HK-2 (cell line): ENCODE measurements at regions not wholly inside any gene's neighbourhood (a gene's known extent, or its start where the extent isn't known, plus 50 kb on each side); places are given as distances from the start of the nearest gene placed in this dataset.
"Not testable (repeated sequence)": the region's sequence is repeated elsewhere in the genome, so short reads cannot be mapped to it uniquely, and the experiment has no call there.

Experiments
- DNase-seq: peaks from one replicate; pipeline ENCODE4 v3.0.0-alpha.2; 2018; ENCODE audit not compliant: unreplicated experiment

DNA sequence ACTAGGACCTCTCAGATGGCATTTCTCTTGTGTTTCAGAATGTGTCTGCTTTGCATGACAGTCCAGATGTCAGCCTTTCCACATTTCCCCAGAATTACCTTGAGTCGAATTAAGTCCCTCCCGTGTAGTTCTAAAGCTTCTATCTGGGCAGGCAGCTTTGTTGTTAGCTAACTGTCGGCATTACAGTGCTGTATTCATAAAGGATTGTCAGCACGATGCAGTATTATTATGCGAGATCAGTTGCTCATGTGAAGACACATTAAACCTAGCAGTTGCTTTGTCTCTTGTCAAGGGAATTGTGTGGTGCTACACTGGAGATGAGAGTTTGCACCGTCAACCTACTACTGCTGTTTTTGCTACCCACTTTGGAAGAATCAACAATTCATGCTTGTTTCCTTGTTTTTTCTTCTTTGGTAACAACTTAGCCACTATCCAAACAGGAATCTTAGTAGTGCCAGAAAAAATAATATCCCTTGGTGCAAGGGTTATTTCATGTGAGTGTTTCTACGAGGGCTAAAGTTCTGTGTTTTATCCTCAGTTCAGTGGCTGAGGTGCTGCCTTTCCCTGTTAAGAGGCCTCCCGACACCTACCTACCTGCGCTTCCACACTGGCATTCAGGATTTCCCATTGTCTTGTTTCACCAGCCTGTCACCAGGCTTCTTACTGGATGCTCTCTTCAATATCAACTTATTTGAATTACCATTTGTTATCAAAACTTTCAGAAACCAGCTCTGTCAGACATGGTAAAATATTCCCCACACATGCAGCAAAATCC lies 297.9 kb upstream of the G2E3 start:
- DNase-seq = no peak

DNA sequence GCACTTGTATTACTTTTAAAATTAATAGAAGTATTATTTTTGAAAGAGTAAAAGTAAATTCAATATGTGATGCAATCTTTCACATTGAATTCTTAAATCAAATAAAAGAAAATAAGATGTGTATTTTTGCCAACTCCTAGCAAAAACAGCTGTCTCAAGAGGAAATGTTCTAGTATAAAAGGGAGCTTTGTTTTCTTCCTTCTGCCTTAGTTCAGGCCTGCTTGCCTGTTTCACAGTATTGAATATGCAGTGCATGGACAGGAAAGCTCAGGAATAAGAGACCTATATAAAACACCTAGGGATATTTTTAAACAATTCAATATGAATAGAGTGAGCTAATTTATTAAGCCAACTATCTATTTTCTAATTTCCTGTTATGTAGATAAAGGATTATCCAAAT lies 294.8 kb upstream of the G2E3 start:
- DNase-seq = no peak

DNA sequence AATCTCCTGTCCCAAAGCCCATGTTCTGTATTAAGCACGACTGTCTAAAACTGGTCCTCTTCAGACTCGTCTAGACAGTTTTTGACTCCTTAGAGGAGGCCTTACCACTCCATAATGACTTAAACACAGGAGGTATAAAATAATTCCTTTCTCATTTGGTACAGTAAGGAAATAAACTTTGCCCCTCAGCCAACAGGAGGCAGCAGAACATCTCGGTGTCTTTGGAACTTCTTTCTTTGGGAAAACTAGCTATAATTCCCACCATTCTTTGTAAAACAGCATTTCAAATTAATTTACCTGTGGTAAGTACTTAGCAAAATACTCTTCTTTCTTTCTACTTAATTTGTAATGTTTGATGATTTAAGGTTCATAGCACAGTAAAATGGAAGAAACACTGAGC lies 292.7 kb upstream of the G2E3 start:
- no peak for DNase-seq

DNA sequence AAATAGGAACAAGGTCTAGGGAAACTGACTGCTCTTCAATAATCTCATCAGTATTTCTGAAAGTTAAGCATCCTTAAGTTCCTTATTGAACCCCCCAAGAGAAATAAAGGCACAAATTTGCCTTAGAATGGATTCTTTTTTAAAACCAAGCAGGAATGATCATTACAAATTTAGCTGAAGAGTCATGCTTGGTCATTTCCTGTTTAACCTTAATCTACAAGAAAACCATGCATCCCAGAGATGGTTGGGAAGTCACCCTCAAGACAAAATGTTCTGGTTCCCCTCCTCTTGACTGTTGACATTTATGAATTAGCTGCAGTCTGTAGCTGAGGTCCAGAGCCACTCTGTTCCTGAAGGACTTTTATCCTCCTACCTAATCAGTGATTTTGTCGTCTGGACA lies 291.8 kb upstream of the G2E3 start:
- DNase-seq = no peak

DNA sequence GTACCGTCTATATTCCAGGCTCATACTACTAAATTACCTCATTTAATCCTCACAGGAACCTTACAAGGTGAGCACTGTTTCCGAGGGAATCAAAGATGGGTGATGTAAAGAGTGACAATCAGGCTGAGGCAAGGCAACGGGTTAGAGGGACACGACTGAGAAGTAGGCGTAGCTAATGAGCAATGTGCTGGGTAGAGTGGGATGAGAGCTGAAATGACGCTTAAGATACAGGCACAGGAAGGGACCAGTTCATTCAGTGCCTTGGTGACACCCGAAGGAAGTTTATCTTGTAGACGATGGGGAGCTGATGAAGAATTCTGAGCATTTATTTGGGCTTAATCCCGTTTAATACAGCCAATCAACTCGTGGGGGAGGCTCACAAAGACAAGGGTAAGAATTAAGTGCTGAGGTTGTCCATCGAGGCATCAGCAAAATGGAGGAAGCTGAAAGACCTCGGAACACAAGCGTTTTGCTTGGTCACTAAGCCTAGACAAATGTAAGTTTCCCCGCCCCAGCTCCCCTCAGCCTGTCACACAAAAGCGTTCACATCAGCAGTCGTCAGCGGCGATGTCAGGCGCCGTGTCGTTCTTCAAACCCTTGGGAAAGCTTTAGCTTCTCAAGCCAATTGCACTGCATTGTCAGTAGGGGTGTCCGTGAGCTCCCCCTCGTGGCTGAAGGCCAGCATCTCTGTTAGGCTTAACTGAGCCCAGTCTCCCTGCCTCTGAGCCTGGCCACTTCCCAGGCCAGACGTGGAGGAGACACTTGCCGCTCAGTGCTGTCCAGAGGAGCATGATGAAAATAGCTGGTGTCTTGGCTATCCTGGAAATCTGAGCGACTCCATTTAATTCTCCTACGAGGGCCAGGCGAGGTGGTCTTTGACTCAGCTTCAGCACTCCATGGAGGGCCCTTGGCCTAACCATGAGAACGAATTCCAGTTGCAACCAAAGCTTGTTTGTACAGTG lies 288.5 kb upstream of the G2E3 start:
- DNase-seq = peak; percentile 72

DNA sequence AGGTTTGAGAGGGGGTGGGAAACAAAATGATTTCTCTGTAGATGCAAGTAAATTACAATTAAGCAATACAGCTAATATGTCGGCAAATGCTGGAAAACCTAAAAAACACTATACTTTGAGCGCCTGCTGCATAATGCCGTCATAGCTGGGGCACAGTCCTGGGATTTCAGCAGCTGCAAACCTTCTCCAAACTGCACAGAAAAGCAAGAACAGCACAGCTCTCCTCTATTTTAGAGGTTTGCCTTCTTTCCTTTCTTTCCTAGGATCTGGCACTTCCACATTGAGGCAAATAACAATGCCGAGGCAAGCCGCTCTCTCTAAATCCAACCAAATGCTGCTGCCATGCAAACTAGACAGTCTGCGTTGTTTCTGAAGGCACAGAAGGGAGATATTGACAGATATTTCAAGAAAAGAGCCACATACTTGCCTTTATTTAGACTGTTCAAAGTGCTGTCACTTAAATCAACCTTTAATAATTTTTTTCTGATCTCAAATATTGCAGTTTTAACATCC lies 287.1 kb upstream of the G2E3 start:
- no peak for DNase-seq

DNA sequence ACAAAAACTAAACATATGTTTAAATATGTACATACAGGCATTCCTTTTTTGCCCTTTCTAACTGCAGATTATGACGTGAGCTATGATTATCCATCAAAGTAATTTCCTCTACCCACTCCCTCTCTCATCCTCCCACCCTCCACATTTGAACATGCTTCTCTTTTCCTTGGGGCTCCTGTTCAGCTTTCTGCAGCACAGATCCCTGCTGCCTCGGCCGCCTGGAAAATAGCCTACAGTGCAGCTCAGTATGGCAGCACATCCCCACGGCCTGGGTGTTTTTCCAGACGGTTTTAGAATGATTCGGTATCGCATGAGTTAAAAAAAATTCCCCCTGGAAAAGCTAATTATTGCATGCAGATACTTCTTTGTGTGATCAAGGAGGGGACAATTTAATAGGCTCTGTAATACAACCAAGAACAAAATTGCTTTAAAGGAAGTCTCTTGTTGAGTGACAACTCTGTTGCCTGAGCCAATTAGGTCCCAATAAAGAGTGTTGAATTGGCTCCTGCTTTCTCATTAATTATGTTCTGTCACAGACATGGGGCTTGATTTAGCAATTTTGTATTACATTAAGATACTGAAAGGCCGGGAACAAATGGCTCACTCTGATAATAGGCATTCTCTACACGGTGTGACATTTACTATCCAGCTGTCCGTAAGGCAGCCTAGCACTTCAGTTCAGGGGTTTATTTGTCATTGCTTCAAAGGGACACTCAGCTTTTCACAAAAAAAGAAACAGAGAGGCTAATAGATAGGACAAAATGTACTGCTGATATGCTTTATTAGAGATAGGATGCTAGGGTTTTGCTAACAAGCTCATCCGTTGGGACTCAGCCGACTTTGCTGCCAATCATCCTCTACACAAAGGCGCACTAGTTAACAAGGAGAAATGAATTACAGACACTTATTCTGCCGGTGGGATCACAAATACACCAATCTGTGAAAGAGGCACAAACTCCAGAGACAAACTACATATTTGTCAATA lies 285.8 kb upstream of the G2E3 start:
- no peak for DNase-seq

DNA sequence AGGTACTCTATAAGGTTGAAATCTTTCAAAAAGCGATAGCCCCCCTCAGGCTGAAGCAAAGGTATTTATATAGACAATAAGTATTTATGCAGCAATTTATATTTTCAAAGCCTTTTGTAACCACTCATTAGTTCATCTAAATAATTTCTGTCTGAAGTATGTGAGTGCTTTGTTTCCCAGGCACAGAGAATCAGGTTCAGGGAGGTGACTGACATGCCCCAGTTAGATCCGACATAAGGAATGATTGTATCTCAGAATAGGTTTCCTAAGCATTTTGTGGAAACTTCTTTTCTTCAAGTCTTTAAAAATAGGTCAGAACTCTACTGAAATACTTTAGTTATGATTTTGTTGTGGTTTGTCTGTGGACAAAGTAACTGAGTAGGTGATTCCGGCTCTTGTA lies 283.4 kb upstream of the G2E3 start:
- no peak for DNase-seq

DNA sequence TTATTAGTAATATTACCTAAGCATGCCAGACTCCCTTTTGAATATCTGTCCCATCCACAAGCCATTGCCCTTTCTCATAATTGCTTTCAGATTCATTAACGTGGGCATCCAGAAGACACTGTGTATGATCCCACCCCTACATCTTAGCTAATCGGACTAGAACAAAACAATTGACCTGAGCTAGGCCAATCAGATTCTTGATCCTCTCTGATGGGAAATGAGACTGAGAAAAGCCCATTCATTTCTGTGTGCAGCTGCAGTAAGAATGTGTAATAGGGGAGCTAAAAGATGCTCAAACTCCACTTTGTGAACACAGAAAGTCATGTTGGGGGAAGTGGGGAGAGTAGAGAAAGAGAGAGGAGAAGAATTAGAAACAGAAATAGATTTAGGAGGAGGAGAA lies 281.7 kb upstream of the G2E3 start:
- no peak for DNase-seq

DNA sequence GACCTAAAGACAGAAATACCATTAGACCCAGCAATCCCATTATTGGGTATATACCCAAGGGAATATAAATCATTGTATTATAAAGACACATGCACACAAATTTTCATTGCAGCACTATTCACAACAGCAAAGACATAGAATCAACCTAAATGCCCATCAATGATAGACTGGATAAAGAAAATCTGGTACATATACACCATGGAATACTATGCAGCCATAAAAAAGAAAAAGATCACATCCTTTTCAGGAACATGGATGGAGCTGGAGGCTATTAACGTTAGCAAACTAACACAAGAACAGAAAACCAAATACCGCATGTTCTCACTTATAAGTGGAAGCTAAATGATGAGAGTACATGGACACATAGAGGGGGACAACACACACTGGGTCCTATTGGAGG lies 280.1 kb upstream of the G2E3 start:
- DNase-seq = not testable (repeated sequence)

DNA sequence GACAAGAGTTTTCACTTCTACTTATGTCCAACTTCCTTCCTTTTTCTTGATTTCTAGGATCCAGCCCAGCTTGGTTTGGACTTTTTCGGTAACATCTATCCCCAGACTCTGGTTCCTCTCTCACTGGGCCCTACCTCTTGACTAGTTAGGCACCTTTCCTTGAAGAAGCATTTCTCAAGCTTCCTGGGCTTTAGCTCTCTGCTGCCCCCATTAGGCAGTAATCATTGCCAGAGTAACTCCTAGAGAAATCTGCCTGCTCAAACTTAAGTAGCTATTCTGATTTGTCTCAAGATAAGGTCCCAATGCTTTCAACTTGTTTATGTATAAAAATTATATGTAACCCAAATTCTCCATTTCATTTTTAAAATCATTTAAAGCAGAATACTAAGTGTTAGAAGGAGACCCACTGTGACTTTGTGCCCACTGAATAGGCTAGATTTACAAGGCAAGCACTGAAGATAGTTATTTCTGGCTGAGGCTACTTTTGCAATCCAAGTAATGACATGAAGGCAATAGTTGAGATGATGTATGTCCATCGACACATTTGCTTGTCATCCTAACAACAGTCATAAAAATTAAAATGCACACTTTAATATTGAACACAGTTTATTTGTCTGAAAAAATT lies 275.0 kb upstream of the G2E3 start:
- DNase-seq = peak; percentile 27

DNA sequence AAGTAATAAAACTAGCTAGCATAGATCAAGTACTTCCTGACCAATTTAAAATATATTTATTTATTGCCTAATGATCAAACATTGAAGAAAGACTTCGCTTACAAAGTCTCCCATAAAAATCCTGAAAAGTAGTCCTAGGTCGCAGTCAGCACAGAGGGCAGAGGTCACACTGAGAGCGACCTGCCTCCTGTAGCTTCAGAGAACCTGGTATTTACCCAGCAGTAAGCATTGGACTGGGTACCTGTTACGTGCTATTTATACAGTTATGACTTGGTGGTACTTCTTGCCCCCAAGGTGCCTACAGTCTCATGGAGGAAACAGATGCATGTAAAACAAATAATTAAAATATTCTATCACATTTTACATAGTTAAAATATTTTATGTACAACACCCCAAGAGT lies 274.1 kb upstream of the G2E3 start:
- no peak for DNase-seq

DNA sequence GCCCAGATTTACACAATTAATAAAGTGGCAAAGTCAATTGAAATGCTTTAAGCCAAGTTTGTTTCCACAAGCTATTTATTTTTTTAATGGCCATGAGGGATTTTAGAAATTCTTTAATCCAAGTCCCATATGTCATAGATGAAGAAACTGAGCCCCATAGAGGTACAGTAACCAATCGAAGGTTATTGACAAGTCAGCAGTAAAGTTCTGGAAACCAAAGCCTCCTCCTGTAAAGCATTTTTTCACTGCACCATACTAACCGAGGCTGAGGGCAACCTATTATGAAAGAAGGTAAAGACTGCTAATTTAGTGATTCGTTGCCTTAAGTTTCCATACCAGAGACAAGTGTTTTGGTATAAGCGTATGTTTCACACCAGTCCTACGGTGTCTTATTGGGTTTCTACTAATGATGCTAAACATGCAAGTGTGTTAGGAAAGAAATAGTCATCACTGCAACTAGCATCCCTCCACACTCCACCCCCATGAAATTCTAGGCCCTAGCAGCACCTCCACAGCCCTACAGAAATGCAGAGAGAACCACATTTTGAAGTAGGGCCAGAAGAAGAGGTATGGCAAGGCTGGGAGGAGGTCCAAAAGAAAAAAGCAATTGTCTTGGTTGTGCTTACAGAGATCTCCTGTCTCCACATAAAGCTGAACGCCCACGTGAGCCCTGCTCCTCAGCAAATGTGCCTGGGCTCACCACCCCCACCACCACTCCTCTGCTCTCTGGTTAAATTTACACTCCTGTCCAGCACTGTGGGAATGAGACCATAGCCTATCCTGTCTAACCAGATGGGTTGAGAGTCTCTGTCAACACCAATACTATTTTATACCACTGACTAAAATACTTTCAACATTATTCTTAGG lies 271.1 kb upstream of the G2E3 start:
- no peak for DNase-seq

DNA sequence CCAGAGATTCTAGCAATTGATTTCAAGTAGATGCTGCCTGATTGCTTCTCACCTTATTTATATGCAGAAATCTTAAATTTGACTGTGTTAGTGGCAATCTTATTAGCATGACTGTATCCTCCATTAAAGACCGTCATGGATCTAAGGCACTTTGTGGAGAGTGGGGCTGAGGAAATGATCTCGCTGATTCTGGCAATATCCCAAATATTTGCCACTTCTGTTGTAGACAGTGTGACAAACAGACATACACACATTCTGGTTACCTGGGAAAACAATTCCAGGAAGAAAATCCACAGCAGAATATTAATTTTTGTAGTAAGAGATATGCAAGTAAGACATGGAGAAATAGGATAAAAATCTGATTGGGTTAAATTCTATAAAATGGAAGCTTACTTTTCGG lies 269.0 kb upstream of the G2E3 start:
- no peak for DNase-seq

DNA sequence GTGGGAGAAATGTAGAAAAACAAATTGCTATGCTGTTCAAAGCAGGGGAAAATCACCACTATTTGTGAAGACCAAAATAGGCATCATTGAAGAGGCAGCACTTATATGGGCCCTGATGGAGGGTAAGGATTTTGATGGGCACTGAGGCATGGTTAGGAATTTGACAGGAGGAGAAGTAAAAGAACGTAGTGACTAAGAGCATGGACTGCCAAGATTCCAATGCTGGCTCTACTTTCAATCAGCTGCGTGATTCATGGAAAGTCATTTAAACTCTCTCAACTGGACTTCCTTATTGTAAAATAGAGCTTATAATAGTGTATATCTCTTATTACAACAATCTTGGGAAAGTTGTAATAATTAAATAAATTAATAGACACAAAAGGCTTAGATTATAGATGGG lies 267.7 kb upstream of the G2E3 start:
- DNase-seq = no peak

DNA sequence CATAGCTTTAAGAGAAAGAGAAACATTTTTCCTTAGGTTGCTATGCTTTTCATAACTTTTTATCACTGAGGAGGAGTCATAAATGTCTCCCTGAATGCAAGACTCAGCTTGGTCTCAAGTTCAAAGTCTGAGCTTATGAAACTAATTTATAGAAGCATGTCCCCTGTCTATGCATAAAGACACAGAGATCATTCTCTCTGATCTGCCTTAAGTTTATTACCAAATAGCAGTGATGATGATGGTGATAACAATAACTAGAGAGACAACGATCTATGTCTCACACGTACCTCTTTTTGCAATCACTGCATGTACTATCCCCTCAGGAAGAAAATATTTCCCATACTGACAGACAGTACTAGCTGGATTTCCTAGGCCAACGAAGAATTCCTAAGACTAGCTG lies 266.4 kb upstream of the G2E3 start:
- no peak for DNase-seq

DNA sequence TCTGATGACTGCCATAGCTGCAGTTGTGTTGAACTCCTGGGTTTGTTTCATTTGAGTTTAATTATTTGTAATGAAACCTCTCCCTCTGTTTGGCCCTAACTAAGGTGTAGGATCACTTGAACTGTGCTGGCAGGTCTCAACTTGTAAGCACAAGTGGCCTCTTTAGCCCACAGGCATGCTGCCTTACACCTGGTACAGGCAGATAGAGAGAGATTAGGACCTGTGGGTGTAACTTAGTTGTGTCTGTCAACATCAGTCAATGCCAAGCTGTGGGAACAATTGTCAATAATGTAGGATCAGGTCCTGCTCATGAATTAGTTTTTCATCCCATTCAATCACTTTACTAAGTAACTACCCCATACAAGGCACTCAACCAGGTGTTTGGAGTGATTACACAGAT lies 263.0 kb upstream of the G2E3 start:
- DNase-seq = no peak

DNA sequence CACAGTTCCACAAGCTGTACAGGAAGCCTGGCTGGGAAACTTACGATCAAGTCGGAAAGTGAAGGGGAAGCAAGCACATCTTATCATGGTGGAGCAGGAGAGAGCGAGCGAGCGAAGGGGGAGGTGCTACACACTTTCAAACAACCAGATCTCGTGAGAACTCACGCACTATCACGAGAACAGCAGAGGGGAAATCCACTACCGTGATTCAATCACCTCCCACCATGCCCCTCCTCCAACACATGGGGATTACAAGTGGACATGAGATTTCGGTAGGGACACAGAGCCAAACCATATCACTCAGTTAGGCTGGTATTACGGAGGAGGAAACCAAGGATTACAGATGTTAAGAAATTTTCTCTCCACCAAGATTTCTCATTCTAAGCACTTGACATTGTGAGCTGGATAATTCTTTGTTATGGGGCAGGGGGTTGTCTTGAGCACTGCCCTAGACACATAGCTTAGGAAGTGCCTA lies 262.0 kb upstream of the G2E3 start:
- no peak for DNase-seq

DNA sequence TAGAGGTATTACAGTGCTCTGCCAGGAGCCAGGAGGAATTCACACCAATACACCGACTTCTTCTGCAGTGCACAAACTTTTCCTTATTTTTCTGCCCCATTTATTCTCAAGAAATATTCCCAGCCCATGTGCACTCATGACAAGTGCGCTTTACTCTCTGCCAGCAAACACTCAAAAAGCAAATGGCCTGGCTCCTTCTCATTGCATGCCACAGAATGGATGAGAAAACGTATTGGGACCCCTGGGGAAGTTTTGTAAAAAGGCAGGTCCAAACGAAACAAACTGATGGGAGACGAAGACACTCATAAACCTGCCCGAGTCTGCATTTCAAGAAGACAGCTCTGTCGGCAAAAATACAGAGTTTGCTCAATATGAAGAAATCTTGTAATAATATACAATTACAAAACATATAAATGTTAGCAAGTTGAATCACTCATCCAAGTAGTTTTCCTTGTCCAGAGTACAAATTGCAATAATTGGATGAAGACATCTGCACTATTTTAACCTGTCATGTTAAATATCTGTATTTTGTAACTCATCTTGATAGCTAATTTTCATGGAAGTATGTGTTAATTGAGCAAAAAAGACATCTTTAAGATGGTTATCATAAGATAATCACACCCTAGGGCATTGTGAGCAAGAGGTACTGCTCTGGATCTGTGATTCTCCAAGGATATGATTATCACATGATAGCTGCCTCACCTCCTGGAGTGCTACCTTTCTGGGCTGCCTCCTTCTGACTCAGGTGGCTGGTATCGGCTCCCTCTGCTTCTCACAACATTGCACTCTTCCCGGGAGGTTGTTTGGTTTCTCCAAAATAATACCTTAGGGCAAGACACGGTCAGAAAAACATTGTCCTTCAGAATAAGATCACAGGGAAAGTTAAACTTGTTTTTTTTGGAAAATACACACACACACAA lies 260.8 kb upstream of the G2E3 start:
- DNase-seq = no peak
